ENCODE measurements at regions not wholly inside any gene's neighbourhood (a gene's known extent, or its start where the extent isn't known, plus 50 kb on each side); places are given as distances from the start of the nearest gene placed in this dataset.

DNA sequence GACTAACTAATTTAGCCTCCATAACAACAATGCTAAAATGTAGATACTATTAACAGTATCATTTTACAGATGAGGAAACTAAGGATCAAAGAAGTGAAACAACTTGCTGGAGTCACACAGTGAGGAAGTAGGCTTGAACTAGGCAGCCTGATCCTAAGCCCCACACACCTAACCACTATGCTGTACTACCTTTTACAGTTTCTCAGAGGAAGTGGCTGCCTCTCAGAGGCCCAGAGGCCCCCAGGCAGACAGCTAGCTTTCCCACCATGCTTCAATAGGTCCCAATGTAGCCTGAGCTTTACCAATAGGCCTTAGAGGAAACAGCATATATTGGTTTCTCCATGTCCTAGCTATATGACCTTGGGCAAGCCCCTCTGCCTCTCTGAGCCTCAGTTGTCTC, 69.4 kb upstream of the PJA1 start:
- Histone ChIP-seq H3K27me3 (replicated peaks) (no peaks in the 10 kb centered on the region), H3K4me3 (no peak overlapping the region), H3K9me3 (replicated peaks) (no peaks in the 10 kb centered on the region), H3K36me3 (no peaks in the 10 kb centered on the region), H3K27ac (no peak overlapping the region), H3K4me1 (replicated peaks) (no peaks in the 10 kb centered on the region)
- DNase-seq (ENCODE audit: low read depth in 1 of 2, low spot score in 2 of 2): no peak

DNA sequence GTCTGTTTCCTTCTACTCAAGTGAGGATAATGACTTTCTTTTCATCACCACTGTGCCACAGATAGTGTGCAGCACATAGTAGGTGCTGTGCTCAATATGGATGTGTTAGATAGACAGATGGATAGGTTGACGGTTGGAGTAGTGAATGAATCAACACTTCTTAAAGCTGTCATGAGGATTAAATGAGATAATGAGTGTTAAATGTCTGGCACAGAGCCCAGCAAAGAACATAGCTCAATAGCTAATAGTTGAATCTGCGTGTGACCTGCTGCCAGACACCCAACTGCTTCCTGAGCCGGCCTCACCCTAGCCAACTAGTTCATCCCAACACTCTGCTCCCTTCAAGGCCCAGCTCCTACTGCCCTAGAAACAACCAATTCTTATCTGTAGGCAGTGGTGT, 67.7 kb upstream of the PJA1 start:
- Histone ChIP-seq H3K9me3 (replicated peaks) (no peaks in the 10 kb centered on the region), H3K36me3 (no peaks in the 10 kb centered on the region), H3K4me1 (replicated peaks) (no peaks in the 10 kb centered on the region), H3K27me3 (replicated peaks) (no peaks in the 10 kb centered on the region), H3K27ac (no peak overlapping the region), H3K4me3 (no peak overlapping the region)
- no peak for DNase-seq (ENCODE audit: low read depth in 1 of 2, low spot score in 2 of 2)

DNA sequence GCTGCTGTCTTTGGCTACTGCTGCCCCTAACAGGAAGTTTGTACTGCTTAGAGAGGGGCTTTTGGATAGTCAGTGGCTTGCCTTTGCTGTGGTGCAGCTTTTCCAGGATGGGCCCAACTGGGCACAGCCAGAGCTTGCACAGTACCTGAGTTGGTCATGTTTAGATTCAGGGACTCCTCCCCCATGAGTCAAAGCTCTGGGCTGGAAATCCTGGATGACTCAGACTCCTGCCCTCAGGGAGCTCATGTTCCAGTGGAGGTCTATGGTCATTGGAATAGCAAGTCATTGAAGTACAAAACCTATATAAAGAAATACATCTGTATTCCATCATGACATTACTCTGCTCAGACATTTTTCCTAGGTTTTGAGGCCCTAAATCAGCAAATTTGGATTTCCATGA, 66.7 kb upstream of the PJA1 start:
- Histone ChIP-seq H3K4me3 (no peak overlapping the region), H3K9me3 (replicated peaks) (no peaks in the 10 kb centered on the region), H3K27me3 (replicated peaks) (no peaks in the 10 kb centered on the region), H3K4me1 (replicated peaks) (no peaks in the 10 kb centered on the region), H3K36me3 (no peaks in the 10 kb centered on the region), H3K27ac (no peak overlapping the region)
- DNase-seq (ENCODE audit: low read depth in 1 of 2, low spot score in 2 of 2): no peak

DNA sequence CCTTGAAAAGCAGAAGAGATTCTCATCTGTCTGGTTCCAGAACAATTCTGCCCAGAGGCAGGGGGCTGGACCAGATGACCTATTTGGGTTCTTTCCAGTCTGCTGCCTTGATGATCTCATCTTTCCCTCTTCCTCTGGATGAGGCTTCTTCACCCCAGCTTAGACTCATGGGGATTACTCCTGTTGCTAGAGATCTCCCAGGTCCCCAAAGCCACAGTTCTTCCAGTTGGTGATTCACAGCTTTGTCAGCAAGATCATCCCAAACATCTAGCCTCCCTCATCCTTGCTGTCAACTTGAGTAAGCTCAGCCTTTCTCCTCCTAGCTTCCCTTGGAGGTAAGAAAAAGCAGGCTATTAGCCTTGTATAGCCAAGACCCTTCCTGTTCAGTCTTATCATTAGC, 64.2 kb upstream of the PJA1 start:
- DNase-seq (ENCODE audit: low read depth in 1 of 2, low spot score in 2 of 2): no peak
- H3K4me3 ChIP-seq: no peak overlapping the region
- H3K9me3 ChIP-seq (replicated peaks): no peaks in the 10 kb centered on the region
- H3K4me1 ChIP-seq (replicated peaks): no peaks in the 10 kb centered on the region
- no peaks in the 10 kb centered on the region for H3K36me3 ChIP-seq
- no peaks in the 10 kb centered on the region for H3K27me3 ChIP-seq (replicated peaks)
- no peak overlapping the region for H3K27ac ChIP-seq

DNA sequence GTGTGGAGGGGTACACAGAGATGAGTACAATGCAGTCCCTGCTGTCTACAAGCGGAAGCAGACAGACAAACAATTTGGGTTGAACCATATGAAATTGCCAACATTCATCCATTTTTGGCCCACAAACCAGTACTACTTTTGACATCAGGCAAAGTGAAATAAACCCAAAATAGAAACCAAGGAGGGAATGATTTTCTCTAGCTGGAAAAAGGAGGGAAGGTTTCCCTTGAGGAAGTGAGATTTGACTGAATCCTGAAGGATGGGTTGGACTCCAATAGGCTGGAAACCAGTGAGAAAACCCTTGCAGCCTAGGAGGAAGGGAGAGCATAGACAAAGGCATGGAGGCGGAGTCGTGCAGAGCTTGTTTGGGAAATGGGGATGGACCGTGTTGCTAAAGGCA, 63.5 kb upstream of the PJA1 start:
- H3K27ac ChIP-seq: no peak overlapping the region
- H3K9me3 ChIP-seq (replicated peaks): no peaks in the 10 kb centered on the region
- no peaks in the 10 kb centered on the region for H3K4me1 ChIP-seq (replicated peaks)

DNA sequence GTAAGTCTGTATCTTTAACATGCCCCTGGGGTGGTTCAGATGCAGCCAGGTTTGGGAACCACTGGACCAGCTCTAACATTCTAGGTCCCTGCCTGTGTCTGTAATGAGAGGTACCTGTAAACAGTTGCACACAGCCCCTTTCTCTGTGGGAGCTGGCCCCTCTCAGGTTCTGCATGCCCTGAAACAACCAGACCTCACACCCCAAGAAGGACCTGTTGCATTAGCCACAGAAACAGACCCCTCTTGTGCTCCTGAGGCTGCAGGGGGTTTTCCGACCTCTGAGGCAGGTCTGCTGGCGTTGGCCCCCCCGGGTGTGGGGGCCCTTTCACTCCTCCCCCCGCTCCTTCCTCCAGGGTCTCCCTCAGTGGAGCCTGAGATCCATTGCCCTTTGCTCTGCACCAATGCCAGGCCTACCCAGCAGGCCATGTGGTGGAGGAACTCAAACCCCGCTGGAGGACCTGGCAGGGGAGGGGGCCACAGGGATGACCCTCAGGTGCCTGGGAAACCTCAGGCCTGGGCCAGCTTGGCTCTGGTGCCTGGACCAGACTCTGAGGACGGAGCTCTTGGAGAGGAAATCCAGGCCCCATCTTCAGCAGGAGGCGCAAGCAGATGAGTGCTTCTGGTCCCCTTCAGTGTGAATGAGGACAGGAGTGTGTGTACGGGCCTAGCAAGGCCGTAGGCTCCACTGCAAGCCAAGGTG, 61.4 kb upstream of the PJA1 start:
- no peaks in the 10 kb centered on the region for H3K9me3 ChIP-seq (replicated peaks)
- H3K27me3 ChIP-seq (replicated peaks): no peaks in the 10 kb centered on the region
- H3K4me3 ChIP-seq: no peak overlapping the region
- no peak for DNase-seq (ENCODE audit: low read depth in 1 of 2, low spot score in 2 of 2)
- no peaks in the 10 kb centered on the region for H3K36me3 ChIP-seq
- H3K27ac ChIP-seq: no peak overlapping the region
- no peaks in the 10 kb centered on the region for H3K4me1 ChIP-seq (replicated peaks)

More for the DNA sequence above, 63.5 kb upstream of the PJA1 start:
- Histone ChIP-seq H3K27me3 (replicated peaks) (no peaks in the 10 kb centered on the region), H3K36me3 (no peaks in the 10 kb centered on the region), H3K4me3 (no peak overlapping the region)
- DNase-seq (ENCODE audit: low read depth in 1 of 2, low spot score in 2 of 2): no peak

DNA sequence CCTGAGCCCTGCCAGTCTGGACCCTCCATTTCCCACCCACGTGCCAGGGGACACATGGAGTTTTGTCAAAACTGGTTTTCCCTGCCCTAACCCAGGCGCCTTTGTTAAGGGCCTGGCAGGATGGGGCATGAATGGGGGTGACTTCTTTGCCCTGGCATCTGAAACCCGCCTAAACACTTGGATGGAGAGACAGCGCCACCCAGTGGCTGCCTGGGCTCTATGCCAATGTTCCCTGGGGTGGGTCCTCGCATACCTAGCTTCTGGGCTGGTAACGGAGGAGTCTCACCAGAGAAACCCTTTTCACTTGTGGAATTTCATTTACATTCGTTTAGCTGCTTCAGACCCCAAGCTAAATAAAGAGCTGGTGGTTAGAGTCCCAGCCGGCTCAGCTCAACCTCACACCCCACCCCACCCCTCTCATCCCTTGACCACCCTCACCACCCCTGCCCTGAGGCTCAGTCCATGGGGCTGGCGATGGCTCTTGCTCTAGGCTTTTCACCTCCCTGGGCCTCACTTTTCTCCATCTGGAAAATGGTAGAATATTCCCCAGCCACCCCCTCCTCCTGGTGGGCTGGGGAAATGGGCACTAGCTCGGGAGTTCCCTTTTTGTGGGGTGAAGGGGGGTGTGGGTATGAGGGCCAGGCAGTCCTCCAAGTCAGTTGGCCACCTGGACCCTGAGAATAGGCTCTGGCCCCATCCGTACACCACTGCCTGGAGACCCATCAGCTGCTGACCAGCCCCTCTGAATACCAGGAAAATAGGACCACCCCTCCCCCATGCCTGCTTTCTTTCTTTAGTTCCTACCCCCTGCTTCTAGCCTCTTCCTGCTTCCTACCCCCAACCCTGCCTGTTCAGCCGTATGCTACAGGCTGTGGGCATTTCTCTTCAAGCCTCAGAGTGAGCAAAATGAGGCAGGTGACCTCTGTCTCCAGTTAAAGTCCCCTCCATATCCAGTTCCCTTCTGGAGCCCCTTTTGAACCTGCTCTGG, 57.1 kb upstream of the PJA1 start:
- DNase-seq (ENCODE audit: low read depth in 1 of 2, low spot score in 2 of 2): peak; percentile 21 to 58
- Histone ChIP-seq H3K4me3 (no peak overlapping the region), H3K9me3 (replicated peaks) (no peaks in the 10 kb centered on the region), H3K4me1 (replicated peaks) (no peaks in the 10 kb centered on the region), H3K36me3 (no peaks in the 10 kb centered on the region), H3K27me3 (replicated peaks) (no peaks in the 10 kb centered on the region), H3K27ac (no peak overlapping the region)

DNA sequence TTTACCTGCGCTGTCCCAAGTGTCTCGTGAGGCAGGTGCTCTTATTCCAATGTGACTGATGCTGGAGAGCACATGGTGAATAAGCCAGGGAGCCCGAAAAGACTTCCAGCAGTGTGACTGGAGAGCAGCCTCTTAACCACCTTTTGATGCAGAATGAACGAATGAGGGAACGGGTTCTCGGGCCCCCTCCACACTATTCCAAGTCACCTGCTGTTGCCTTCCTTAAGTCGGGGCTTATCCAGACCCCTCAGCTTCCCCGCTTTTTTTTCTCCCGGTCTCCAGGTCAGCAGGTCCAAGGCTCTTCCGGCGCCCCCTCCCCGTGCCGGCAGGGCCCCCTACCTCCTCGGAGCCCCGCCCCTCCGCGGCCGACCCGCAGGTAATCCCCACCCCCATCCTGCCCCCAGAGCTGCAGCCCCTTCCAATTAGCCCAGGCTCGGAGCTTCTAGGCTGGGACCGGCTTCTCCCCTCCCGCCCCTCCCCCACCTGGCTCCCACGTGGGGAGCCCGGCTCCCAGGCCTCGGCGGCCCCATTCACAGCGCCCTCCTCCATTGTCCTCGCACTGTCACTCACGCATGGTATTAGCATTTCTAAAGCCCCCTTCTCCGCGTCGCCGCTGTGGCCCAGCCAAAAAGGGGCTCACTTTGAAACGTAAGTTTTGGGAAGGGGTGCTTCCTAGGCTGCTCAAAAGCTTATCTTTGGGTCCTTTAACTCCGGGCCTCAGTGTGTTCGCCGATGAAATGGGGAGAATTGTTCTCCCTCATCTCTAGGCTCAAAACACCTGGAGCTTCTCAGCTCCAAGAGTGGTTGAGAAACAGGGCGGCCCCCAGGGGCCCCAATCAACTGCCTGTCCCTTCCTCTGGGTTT, 56.2 kb upstream of the PJA1 start:
- no peaks in the 10 kb centered on the region for H3K36me3 ChIP-seq
- no peak for DNase-seq (ENCODE audit: low read depth in 1 of 2, low spot score in 2 of 2)

DNA sequence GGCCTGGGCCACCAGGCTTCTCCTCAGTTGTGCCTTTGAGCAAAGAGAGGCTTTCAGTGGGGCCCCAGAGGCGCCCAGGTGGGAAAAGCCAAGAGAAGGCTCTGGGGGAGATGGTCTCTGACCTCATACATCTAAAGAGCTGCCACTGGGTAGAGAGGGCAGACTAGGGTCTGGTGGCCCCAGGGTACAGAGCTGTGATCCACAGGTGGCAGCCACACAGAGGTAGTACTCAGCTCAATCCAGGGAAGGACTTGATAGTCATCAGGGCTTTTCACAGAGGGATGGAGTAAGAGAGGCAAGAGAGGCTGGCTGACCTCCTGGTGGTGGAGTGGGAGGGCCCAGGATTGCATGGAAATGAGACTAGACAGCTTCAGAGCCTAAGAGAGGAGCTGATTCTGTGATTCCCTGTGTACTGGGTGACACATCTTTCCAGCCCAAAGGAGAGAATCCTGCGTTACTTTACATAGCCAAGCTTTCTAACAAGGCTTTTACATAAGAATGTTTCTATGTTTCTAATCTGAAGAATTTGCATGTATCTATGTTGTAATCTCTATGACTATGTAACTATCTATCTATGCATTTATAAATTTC, 53.2 kb upstream of the PJA1 start:
- Histone ChIP-seq H3K9me3 (replicated peaks) (no peaks in the 10 kb centered on the region), H3K27me3 (replicated peaks) (no peaks in the 10 kb centered on the region), H3K4me1 (replicated peaks) (no peaks in the 10 kb centered on the region), H3K4me3 (no peak overlapping the region), H3K36me3 (no peaks in the 10 kb centered on the region), H3K27ac (no peak overlapping the region)
- DNase-seq (ENCODE audit: low read depth in 1 of 2, low spot score in 2 of 2): no peak

More for the DNA sequence above, 56.2 kb upstream of the PJA1 start:
- no peak overlapping the region for H3K27ac ChIP-seq
- H3K9me3 ChIP-seq (replicated peaks): no peaks in the 10 kb centered on the region
- H3K4me1 ChIP-seq (replicated peaks): no peaks in the 10 kb centered on the region
- H3K4me3 ChIP-seq: no peak overlapping the region
- H3K27me3 ChIP-seq (replicated peaks): no peaks in the 10 kb centered on the region

DNA sequence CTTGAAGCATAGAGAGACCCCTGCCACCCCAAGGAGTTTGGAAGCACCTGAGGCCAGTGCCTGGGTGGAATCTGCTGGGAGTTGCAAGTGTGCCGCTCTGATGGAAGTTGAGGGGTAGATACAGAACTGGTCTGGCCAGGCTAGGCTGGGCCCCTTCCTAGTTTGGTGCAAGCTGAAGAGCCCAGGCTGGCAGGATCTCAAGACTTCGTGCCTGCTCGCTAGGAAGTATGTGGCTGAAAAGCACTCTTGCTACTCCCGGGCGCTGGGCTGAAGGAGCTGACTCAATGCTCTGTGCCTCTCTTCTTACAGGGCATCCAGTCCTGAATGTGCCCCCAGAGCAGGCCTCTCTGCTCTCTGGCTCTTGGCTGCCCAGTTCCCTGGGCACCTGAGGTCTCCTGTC, 51.7 kb upstream of the PJA1 start:
- H3K4me3 ChIP-seq: no peak overlapping the region
- H3K27ac ChIP-seq: no peak overlapping the region
- H3K9me3 ChIP-seq (replicated peaks): no peaks in the 10 kb centered on the region
- H3K4me1 ChIP-seq (replicated peaks): no peaks in the 10 kb centered on the region
- no peaks in the 10 kb centered on the region for H3K27me3 ChIP-seq (replicated peaks)
- no peak for DNase-seq (ENCODE audit: low read depth in 1 of 2, low spot score in 2 of 2)
- no peaks in the 10 kb centered on the region for H3K36me3 ChIP-seq

DNA sequence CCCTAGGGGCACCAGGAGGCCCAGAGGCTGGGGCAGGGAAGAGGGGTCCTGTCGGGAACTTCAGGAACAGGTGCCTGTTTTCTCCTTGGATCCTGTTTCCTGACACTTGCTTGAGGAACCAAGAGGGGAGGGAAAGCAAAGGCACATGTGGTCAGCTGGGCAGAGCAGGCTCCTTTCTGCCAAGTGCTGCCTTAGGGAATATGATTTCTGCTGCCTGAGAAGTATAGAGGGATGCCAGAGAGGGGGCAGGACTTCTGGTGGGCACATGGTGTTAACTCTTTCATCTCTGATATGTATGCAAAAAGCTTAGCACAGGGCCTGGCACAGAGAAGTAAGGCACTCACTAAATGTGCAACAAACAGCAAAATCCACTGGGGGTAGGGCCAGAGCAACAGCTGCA, 51.2 kb upstream of the PJA1 start:
- Histone ChIP-seq H3K4me3 (no peak overlapping the region), H3K27me3 (replicated peaks) (no peaks in the 10 kb centered on the region), H3K36me3 (no peaks in the 10 kb centered on the region), H3K4me1 (replicated peaks) (no peaks in the 10 kb centered on the region), H3K27ac (no peak overlapping the region), H3K9me3 (replicated peaks) (no peaks in the 10 kb centered on the region)
- DNase-seq (ENCODE audit: low read depth in 1 of 2, low spot score in 2 of 2): no peak

DNA sequence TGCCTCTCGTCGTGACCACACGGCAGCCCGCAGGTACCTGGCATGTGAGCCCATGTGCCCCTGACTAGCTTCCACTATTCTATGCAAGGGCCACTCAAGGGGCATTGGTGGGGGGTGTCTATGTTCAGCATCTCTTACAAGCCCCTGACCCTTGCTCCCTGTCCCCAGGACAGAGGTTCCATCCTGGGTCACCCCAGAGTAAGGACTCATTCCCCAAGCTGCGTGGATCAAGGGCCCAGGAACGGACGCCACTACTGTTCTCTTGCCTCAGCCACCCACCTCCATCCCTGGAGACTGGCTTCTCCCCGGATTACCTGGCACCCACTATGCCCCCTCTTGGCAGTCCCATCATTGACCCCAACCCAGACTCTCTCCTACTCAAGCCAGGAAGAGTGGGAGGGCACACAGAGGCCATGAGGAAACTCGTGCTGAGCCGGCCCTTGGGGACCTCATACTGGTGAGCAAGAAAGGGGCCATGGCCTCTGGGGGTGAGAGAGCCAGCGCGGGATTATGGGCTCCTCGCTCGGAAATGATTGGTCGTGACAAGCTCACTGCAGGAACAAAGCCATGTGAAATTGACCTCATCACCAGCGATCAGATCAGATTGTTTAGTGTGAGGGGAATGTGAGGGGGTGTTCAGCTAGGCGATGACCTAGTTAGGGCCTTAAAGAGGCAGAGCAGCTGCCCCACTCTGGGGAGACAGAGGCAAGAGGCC, 50.1 kb upstream of the PJA1 start:
- H3K9me3 ChIP-seq (replicated peaks): no peaks in the 10 kb centered on the region
- no peak overlapping the region for H3K27ac ChIP-seq
- no peak overlapping the region for H3K4me3 ChIP-seq
- no peaks in the 10 kb centered on the region for H3K27me3 ChIP-seq (replicated peaks)
- no peaks in the 10 kb centered on the region for H3K36me3 ChIP-seq
- DNase-seq (ENCODE audit: low read depth in 1 of 2, low spot score in 2 of 2): no peak
- no peaks in the 10 kb centered on the region for H3K4me1 ChIP-seq (replicated peaks)
